GM23338 (cell line): ENCODE measurements at regions not wholly inside any gene's neighbourhood (a gene's known extent, or its start where the extent isn't known, plus 50 kb on each side); places are given as distances from the start of the nearest gene placed in this dataset.

Experiments used
- ATAC-seq: fragments of 200-7000 bp; cut with Tn5 transposase; 3 replicates; pipeline ENCODE4 v1.9.1; 2020
- DNase-seq: peaks from one replicate; pipeline ENCODE4 v3.0.0-alpha.2; 2015; ENCODE audit warnings: low spot score
- H2AFZ ChIP-seq: fragments of 200-600 bp; sonication (generic); 2 replicates; pipeline ENCODE4 v1.8.0; 2016; ENCODE audit warnings: antibody characterized with exemption, mild to moderate bottlenecking, moderate library complexity
- H3F3A ChIP-seq: fragments of 200-600 bp; sonication (generic); replicated peaks from 2 replicates; pipeline ENCODE4 v1.8.0; 2017; ENCODE audit warnings: antibody characterized with exemption, mixed run types, low read depth
- H3K27ac ChIP-seq: fragments of 200-600 bp; sonication (generic); 2 replicates; pipeline ENCODE4 v1.6.1; 2016; ENCODE audit warnings: low read depth
- H3K27me3 ChIP-seq: fragments of 200-600 bp; sonication (generic); 2 replicates; pipeline ENCODE4 v1.8.0; 2016; ENCODE audit warnings: mild to moderate bottlenecking, mixed run types, moderate library complexity; ENCODE audit not compliant: insufficient read depth
- H3K36me3 ChIP-seq: fragments of 200-600 bp; sonication (generic); 2 replicates; pipeline ENCODE4 v1.8.0; 2016; ENCODE audit warnings: mild to moderate bottlenecking; ENCODE audit not compliant: insufficient read depth
- H3K4me1 ChIP-seq: fragments of 200-600 bp; sonication (generic); 2 replicates; pipeline ENCODE4 v1.8.0; 2016; ENCODE audit warnings: mild to moderate bottlenecking, moderate library complexity; ENCODE audit not compliant: insufficient read depth
- H3K4me2 ChIP-seq: fragments of 200-600 bp; sonication (generic); 2 replicates; pipeline ENCODE4 v1.7.1; 2017; ENCODE audit warnings: mixed run types
- H3K4me3 ChIP-seq: fragments of 200-600 bp; sonication (generic); 2 replicates; pipeline ENCODE4 v1.6.1; 2016; ENCODE audit warnings: mixed run types
- H3K79me2 ChIP-seq: fragments of 200-600 bp; sonication (generic); replicated peaks from 2 replicates; pipeline ENCODE4 v1.8.0; 2017; ENCODE audit warnings: mild to moderate bottlenecking; ENCODE audit not compliant: insufficient read depth
- H3K9me2 ChIP-seq: fragments of 200-600 bp; sonication (generic); 2 replicates; pipeline ENCODE4 v1.8.0; 2017; ENCODE audit not compliant: insufficient read depth
- H4K20me1 ChIP-seq: fragments of 200-600 bp; sonication (generic); replicated peaks from 2 replicates; pipeline ENCODE4 v1.8.0; 2017; ENCODE audit warnings: mild to moderate bottlenecking; ENCODE audit not compliant: insufficient read depth
- H3K27ac Mint-ChIP-seq: 2 replicates; pipeline ENCODE4 v1.8.0; 2020; ENCODE audit warnings: inconsistent platforms, mild to moderate bottlenecking, moderate library complexity, mixed read lengths
- H3K27me3 Mint-ChIP-seq: 3 replicates; pipeline ENCODE4 v1.8.0; 2022; ENCODE audit warnings: low read depth, mild to moderate bottlenecking, moderate library complexity, mixed read lengths, inconsistent platforms; ENCODE audit not compliant: insufficient read depth, poor library complexity
- H3K36me3 Mint-ChIP-seq: 3 replicates; pipeline ENCODE4 v1.8.0; 2021; ENCODE audit warnings: low read depth, mild to moderate bottlenecking, inconsistent platforms, moderate library complexity, mixed read lengths
- H3K4me1 Mint-ChIP-seq: 3 replicates; pipeline ENCODE4 v1.8.0; 2020; ENCODE audit warnings: mild to moderate bottlenecking, inconsistent platforms, mixed read lengths
- H3K4me3 Mint-ChIP-seq: 3 replicates; pipeline ENCODE4 v1.8.0; 2021; ENCODE audit warnings: moderate library complexity, mild to moderate bottlenecking, inconsistent platforms, mixed read lengths
- H3K9me3 Mint-ChIP-seq: 3 replicates; pipeline ENCODE4 v1.8.0; 2020; ENCODE audit warnings: moderate library complexity, mild to moderate bottlenecking, inconsistent platforms, mixed read lengths
- CREB1 ChIP-seq: fragments of 250-450 bp; sonication (Bioruptor Pico); IDR thresholded peaks from 2 replicates; pipeline ENCODE4 v1.5.0; 2020; ENCODE audit warnings: low read depth, mild to moderate bottlenecking, moderate library complexity
- CTCF ChIP-seq, 2 experiments: fragments of 200-600 bp in 1 of 2; sonication (generic) in 1 of 2; conservative IDR thresholded peaks; 2 replicates each; pipeline versions ENCODE4 v1.5.1 to v1.6.1; 2016 to 2017; ENCODE audit warnings: antibody characterized with exemption in 2 of 2, low read depth in 2 of 2, mild to moderate bottlenecking in 2 of 2, moderate library complexity in 1 of 2
- ETS1 ChIP-seq: IDR thresholded peaks from 2 replicates; pipeline ENCODE4 v1.6.1; 2016; ENCODE audit warnings: antibody characterized with exemption
- EZH2 ChIP-seq: fragments of 200-600 bp; sonication (generic); IDR thresholded peaks from one replicate; pipeline ENCODE4 v1.8.0; 2017; ENCODE audit warnings: antibody characterized with exemption, mild to moderate bottlenecking, low read depth; ENCODE audit not compliant: unreplicated experiment
- EZH2phosphoT487 ChIP-seq: fragments of 200-600 bp; sonication (generic); IDR thresholded peaks from one replicate; pipeline ENCODE4 v1.8.1; 2018; ENCODE audit warnings: antibody characterized with exemption; ENCODE audit not compliant: unreplicated experiment
- JUNB ChIP-seq: IDR thresholded peaks from one replicate; pipeline ENCODE4 v1.6.1; 2016; ENCODE audit warnings: antibody characterized with exemption; ENCODE audit not compliant: unreplicated experiment
- NANOG ChIP-seq: IDR thresholded peaks from 2 replicates; pipeline ENCODE4 v1.6.1; 2016; ENCODE audit warnings: antibody characterized with exemption, borderline replicate concordance
- POLR2AphosphoS5 ChIP-seq: IDR thresholded peaks from 2 replicates; pipeline ENCODE4 v1.6.1; 2016; ENCODE audit warnings: antibody characterized with exemption, low read depth
- REST ChIP-seq: IDR thresholded peaks from one replicate; pipeline ENCODE4 v1.6.1; 2018; ENCODE audit warnings: antibody characterized with exemption; ENCODE audit not compliant: unreplicated experiment
- STAT1 ChIP-seq: IDR thresholded peaks from one replicate; pipeline ENCODE4 v1.6.1; 2016; ENCODE audit warnings: antibody characterized with exemption; ENCODE audit not compliant: unreplicated experiment
- ZNF114 ChIP-seq: fragments of 250-450 bp; sonication (Bioruptor Pico); IDR thresholded peaks from 2 replicates; pipeline ENCODE4 v1.5.0; 2020; ENCODE audit warnings: mild to moderate bottlenecking, moderate library complexity
- ZNF331 ChIP-seq: fragments of 250-450 bp; sonication (Bioruptor Pico); IDR thresholded peaks from 2 replicates; pipeline ENCODE4 v1.5.0; 2020; ENCODE audit warnings: low read depth, mild to moderate bottlenecking, moderate library complexity

- TF ChIP-seq CTCF (conservative IDR thresholded peaks at IDR 0.05; ENCODE audit: low read depth in 2 of 2): no peak
- no peak for TF ChIP-seq ETS1
- no peak for TF ChIP-seq EZH2
- TF ChIP-seq REST: no peak
These were observed 88.4 kb downstream of the ENGASE start (continued) for GRCh38 chr17:79163071-79163470.

GRCh38 chr17:79162012-79162963, 87.7 kb downstream of the ENGASE start:
- H3K79me2 ChIP-seq: 0 out of 2 replicates have a peak, but pooled peaks cover 3% of the 10 kb centered on the region
- no peak overlapping the region for H2AFZ ChIP-seq
- no peak overlapping the region for H3K4me2 ChIP-seq
- Mint-ChIP-seq H3K27me3 (peaks cover 12% of the 10 kb centered on the region), H3K27ac (no peak overlapping the region), H3K36me3 (no peaks in the 10 kb centered on the region), H3K9me3 (no peaks in the 10 kb centered on the region), H3K4me1 (peaks cover 6% of the 10 kb centered on the region), H3K4me3 (no peak overlapping the region)
- H3K4me3 ChIP-seq: no peak overlapping the region
- no peaks in the 10 kb centered on the region for H3F3A ChIP-seq
- DNase-seq (no peak), ATAC-seq (no peak)
- H3K9me2 ChIP-seq: no peaks in the 10 kb centered on the region
- H3K36me3 ChIP-seq: no peaks in the 10 kb centered on the region
- no peaks in the 10 kb centered on the region for H3K27me3 ChIP-seq
- 0 out of 2 replicates have a peak, but pooled peaks cover 4% of the 10 kb centered on the region for H4K20me1 ChIP-seq
- no peak overlapping the region for H3K27ac ChIP-seq
- no peaks in the 10 kb centered on the region for H3K4me1 ChIP-seq
- no peak for TF ChIP-seq EZH2
- no peak for TF ChIP-seq JUNB
- no peak for TF ChIP-seq STAT1
- TF ChIP-seq EZH2phosphoT487: no peak
- no peak for TF ChIP-seq ZNF114 (CRISPR knock-in tag)
- TF ChIP-seq CTCF (conservative IDR thresholded peaks at IDR 0.05; ENCODE audit: low read depth in 2 of 2): no peak
- no peak for TF ChIP-seq ETS1
- TF ChIP-seq CREB1: no peak
- no peak for TF ChIP-seq ZNF331
- no peak for TF ChIP-seq NANOG
- TF ChIP-seq POLR2AphosphoS5: no peak
